ENCODE measurements at regions not wholly inside any gene's neighbourhood (a gene's known extent, or its start where the extent isn't known, plus 50 kb on each side); places are given as distances from the start of the nearest gene placed in this dataset.
"Not testable (repeated sequence)": the region's sequence is repeated elsewhere in the genome, so short reads cannot be mapped to it uniquely, and the experiment has no call there.

DNA sequence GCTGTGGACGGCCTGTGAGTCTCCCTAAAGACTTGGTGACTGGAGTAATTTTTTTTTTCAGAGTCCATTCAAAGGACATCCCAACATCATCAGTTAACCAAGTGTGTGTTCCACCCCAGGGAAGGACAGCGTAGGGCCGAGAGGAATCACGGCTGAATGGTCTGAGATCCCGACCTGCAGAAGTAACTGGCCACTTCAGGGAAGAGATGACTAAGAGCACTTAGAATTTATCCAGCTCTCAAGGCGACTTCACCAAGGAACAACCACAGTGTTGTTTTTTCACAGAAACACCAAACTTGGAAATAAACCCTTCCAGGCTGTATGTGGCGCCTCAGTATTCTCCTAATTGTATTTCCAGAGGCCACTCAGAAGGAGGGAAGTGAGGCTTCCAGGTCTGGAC, 231.6 kb downstream of the FNDC1 start:
- DNase-seq (ENCODE audit: low spot score) = no peak

DNA sequence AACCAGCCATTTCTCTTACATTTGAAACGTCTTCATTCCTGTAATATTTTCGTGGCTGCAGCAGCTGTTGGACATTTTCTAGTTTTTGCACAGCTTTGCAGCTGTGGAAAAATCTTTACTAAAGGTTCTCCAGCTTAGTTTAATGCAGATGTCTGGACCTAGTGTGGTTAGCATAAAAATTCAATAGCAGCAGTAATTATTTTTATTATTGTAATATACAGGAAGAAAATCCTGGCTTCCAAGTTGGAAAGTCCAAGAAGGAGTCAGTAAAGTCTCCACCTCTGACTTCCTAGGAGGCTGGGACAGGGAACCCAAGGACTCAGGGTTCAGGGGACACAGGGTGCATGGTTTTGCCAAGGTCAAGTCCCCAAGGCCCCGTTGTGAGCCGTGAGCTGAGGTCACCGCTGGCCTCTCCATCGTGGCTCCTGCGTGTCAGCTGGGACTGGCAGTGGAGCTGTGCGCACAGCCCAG, 230.6 kb downstream of the FNDC1 start:
- DNase-seq (ENCODE audit: low spot score) = no peak

DNA sequence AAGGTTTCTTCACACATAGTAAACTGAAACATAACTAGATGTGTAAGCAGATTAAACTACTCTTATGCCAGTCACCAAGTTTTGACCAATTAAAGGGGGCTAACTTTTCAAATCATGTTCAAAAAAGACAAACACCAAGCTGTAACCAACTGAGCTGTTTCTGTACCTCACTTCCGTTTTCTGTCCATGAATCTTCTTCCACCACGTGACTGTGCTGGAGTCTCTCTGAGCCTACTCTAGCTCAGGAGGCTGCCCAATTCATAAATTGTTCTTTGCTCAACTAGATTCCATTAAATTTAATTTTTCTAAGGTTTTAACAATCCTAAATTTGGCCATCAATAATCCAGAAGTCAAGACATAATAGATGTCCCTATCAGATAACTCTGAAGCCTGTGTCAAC, 229.4 kb downstream of the FNDC1 start:
- peak; percentile 12 for DNase-seq (ENCODE audit: low spot score)

DNA sequence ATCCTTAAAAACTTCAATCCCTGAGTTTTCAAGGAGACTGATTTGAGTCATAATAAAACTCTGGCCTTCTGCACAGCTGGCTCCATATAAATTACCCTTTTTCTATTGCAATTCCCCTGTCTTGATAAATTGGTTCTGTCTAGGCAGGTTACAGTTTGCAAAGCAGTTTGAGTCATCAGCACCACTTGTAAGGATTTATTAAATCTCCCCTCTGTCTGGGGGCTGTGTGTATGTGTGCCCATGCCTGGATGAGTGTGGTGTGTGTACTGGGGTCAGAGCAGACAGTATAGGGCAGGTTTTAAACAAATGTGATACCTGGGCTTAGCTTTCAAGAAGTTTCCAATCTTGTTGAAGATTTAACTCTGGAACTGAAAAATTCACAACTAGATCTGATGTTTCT, 228.6 kb downstream of the FNDC1 start:
- no peak for DNase-seq (ENCODE audit: low spot score)

DNA sequence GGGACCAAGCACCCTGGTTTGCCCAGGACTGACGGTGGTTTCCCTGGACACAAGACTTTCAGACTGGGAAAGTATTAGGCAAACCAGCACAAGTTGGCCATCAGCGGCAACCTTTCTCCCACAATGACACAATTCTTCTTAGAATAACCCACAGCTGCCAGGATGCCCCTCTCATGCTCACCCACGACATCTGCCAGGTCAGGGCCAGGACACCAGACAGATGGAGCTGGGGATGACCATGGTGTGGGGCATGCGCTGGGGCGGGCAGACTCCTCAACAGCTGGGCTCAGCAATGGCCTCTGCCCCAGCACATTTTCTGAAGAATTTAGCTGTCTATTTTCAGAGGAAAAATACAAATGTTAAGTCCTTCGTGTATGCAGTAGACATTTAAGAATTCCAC, 226.4 kb downstream of the FNDC1 start:
- no peak for DNase-seq (ENCODE audit: low spot score)

DNA sequence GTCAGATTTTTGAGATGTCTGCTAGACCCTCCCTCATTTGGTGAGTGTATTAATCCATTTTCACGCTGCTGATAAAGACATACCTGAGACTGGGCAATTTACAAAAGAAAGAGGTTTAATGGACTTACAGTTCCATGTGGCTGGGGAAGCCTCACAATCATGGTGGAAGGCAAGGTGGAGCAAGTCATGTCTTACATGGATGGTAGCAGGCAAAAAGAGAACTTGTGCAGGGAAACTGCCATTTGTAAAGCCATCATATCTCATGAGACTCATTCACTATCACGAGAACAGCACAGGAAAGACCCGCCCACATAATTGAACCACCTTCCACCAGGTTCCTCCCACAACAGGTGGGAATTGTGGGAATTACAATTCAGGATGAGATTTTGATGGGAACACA, 223.5 kb downstream of the FNDC1 start:
- DNase-seq (ENCODE audit: low spot score) = not testable (repeated sequence)

DNA sequence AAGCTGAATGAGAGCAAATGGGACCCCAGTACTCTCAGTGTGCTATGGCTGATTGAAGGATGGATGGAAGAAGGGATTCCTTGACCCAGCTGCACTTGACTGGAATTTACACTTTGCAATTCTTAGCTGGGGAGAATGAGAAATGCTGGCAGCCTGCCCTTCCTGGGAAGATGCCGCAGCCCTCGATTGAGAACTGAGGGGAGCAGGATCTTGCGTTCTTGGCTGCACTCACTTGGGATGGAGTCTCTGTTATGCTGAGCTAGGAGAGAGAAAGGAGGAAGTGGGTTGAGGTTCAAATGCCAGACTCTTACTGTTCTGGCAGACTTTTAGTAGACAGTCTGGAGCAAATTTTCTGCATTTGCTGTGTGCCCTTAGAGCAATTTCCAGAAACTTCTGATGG, 221.2 kb downstream of the FNDC1 start:
- no peak for DNase-seq (ENCODE audit: low spot score)

DNA sequence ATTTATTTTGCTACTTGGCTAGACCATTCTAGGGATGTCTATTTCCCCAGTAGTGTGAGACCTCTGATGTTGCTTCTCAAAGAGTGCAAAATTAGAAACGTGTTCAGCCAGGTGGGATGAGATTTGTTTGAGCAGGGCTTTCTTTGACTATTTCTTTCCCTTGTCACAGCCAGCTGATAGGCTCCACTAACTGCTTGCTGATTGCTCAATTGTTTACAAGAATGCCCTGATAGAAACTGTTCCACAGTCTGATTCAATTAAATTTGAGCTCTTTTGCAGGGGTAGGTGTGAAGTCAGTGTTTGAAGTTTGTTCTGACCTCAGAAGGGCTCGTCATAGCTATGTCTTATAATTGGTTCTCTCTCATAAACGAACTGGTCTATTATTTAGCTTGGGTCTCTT, 220.5 kb downstream of the FNDC1 start:
- DNase-seq (ENCODE audit: low spot score) = no peak

DNA sequence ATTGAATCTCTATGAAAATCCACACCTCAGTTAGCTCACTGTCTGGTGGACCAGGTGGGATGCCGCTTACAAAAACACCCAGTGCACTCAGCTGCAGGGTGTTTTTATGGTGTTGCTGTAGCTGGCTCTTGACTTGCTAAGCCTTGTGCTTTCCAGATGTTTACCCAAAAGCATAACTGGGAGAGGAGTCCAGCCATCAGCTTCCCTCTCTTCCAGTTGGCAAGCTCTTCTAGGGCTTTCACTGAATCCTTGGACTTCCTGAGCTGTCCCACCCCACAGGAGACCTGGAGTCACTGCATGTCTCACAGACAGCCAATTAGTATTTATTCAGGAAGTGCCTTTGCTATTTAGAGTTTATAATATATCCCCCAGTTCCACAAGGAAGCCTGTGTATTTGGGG, 210.9 kb downstream of the FNDC1 start:
- DNase-seq (ENCODE audit: low spot score) = no peak

DNA sequence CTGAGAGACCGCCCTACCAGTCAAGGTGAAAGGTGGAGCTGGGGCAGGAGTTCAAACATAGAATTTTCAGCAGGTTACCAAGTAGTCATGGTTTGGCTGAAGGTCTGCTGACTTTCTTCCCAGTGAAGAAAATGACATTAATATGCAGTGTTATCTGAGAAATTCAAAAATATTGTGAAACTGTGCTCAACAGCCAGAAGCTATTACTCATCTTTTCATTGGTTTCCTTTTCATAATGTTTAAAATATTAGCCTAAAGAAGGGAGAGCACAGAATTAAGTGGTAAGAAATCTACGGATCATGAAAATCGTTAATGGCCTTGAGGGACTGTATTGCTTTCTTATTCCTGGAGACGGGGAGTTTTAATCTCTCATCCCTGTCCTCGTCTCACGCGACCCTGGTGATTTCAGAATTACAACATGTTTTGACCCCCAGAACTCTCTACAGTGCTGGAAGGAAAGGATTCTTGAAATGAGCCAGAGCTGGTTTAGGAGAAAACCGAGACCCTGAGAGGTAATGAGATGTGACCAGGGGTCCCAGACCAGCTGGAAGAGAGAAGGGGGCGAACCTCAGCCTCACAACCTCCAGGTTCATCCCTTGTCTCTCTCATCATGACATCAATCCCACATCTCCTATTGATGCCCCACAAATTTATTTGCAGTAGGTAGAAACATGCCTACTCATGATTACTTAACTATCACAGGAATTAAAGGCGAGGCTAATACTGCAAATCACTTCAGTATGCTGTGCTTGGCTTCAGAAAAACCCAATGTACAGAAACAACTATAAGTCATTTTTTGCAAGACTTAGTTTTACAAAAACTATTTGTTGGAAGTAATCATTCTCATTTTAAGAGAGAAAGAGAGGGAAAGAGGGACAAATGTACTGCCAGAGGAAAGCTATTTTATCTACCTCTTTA, 209.5 kb downstream of the FNDC1 start:
- DNase-seq (ENCODE audit: low spot score) = no peak

DNA sequence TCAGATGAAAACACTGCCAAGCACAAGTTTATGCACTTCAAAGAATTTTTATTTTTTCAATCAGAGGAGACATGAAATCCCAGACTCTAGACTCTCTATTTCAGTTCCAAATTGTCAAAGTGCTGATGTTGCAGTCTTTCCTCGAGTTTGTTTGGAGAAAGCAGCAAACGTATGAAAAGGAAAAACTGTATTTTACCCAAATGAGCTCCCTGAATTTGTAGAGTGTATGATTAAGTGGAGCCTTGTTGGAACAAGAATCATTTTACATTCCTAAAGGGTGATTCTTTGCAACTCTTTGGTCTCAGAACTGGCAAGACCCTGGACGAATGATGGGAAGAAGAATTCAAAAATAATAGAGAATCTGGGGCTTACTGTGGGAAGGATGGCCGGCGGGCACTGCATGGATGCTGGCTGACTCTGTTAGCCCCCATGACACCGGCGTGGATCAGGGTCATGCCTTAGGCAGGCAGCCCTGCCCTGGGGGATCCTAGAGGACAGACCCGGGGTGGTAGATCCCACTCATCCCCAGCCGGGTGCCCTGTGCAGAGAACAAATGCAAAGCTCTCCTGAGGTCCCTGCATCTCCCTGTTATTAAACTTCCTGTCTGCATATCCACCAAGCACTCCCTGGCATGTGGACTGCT, 207.4 kb downstream of the FNDC1 start:
- DNase-seq (ENCODE audit: low spot score) = no peak

DNA sequence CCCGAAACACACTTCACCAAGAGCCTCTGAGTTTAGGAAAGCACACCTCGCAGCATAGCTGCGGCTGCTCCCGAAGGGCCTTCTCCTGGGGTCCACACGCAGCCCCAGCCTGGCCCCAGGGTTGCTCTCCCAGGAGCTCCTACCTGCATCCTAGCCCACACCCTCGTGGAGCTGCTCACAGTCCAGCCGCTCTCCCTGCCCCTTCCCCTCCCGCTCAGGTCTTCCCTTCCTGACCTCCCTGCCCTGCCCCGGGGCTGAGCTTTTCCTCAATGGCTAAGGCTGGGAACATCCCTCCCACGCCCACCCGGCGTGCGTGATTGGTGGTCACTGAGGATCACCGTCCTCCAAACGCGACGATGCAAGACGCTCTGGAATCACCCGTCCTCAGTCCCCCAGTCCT, 205.8 kb downstream of the FNDC1 start:
- no peak for DNase-seq (ENCODE audit: low spot score)

DNA sequence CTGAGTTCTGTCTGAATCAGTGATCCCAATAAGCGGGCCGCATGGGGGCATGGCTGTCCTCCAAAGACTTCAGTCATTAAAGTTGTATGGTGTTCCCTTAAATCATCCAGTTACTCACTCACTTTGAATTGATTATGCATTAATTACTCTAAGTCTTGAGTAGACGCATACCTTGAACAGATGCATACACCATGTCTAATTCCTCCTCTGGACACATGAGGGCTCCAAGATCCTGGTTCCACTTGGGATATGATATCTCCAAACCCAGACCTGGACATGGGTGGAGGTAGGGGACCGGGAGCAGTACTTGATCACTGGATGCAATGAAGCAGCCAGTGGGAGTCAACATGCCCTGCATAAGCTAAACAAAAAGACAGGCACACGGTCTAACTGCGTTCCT, 204.5 kb downstream of the FNDC1 start:
- no peak for DNase-seq (ENCODE audit: low spot score)

DNA sequence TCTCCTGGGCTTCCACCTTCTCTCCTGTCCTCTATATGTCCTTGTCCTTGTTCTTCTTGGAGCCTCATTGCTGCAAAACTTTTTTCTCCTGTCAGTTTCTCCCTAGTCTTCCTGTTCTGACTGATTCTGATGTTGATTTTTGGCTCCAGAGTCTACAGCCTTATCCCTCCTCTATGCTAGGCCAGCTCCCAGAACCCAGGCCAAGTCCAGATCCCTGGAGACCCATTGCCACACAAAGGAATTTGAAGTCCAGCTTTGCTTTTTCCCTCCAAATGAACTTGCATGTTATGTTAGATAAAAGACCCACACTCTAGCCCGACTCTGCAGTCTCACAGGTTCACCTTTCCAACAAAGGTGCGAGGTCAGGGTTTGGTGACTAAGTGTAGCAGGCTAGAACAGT, 203.1 kb downstream of the FNDC1 start:
- no peak for DNase-seq (ENCODE audit: low spot score)

DNA sequence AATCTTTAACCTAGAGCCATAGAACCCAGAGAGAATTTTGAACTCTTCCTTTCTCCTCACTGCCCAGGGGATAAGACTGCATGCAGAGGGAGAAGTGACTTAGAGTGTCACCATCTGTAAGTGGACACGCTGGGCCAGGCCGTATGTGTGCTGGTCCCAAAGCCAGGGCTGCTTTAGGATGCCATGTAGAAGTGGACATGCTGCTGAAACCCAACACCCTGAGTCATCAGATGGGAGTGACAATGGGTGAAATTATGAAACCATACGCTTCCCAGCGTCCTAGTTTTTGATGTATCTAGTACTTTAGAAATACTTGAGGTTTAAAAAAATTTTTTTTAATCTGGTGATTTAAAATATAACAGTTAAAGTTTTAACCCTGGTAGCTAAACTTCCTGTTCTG, 191.1 kb downstream of the FNDC1 start:
- no peak for DNase-seq (ENCODE audit: low spot score)

DNA sequence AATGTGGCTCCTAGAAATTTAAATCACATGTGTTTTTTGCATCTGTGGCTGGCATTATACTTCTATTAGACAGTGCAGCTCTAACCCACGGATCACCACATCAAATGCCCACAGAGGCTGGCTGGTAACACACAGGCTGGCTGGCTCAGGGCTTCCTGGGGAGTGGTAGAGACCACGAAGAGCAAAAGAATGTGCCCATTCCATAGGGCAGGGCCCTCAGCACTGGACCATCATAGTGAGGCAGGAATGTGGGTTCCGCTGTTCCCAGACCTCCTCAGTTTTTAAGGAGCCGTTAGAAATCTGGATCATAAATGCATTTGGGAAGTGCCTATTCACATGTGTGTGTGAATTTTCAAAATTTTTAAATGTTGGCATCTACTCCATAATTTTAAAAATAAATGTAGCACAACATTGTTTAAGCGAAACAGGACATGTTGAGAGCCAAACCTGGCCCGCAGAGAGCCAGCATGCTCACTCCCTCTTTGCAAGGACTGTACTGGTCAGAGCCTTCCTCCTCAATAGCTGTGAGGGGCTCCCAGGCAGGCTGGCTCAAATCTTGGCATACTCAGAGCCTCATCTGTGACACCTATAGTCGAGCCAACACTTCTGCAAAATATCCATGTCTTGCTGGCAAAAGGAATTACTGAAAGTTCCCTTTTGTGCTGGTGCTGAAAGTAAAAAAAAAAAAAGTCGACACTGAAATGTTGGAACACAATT, 190.5 kb downstream of the FNDC1 start:
- no peak for DNase-seq (ENCODE audit: low spot score)

DNA sequence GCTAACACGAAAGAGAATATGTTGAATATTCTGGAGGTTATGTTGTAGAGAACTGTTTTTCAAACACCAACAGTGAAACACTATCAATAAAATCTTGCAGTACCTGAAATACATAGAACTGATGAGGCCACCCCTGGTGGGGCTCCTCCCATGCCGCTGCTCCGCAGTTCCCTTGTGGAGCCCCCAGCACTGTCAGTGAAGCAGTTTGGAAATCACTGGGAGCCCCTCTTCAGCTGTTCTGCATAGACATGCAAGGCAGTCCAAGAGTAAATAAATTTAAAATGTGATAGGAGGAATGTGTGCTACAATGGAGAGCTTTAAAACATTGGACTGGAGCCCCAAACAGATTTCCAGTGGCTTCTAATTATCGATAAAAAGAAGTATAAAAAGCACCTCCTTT, 189.4 kb downstream of the FNDC1 start:
- DNase-seq (ENCODE audit: low spot score) = no peak

DNA sequence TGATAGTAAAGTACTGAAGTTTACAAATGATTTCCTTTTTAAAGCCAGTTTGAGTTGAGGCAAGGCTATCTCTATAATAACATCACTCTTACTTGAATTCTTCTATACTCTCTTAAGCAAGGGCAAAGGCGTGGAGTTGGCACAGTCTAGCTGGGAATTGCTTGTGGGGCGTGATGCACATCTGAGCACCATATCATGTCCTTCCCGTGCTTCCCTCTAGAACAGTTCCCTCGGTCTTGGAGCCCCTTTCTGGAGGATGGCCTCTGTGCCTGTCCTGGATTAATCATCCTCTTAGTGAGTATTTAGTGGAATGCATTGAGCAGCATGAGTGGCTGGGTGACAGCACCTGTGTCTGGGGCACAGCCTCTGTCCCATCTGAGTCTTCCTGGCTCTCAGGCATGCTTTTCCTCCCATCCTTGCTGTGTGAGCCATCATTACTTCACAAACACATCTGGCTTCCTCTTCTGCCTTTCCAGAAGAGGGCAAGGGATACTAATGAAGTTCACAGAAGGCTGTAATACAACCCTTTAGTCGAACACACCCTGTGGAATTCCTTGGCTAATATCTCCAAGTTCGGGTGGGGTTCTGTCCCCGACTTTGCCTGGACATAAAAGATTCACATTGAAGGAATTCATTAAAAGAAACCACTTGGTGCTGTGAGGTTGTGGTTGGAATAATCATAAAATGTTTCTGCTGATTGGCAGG, 188.2 kb downstream of the FNDC1 start:
- DNase-seq (ENCODE audit: low spot score) = no peak

DNA sequence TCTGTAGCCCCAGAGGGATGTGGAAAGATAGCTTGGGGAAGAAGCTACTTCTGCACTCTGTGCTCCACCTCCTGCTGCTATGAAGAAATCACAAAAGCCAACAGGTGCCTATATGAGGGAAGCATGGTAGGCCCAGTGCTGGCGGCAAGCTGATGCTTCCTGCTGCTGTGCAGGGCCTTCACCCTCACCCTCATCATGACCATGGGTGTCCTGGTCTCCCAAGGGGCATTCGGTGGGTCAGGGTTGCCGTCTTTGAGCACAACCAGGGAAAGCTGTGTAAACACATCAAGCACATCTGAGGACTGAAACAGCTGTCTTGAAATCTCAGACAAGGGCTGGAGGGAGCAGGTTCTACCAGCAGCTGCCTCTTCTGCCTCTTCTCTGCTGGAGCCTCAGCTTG, 184.0 kb downstream of the FNDC1 start:
- no peak for DNase-seq (ENCODE audit: low spot score)

DNA sequence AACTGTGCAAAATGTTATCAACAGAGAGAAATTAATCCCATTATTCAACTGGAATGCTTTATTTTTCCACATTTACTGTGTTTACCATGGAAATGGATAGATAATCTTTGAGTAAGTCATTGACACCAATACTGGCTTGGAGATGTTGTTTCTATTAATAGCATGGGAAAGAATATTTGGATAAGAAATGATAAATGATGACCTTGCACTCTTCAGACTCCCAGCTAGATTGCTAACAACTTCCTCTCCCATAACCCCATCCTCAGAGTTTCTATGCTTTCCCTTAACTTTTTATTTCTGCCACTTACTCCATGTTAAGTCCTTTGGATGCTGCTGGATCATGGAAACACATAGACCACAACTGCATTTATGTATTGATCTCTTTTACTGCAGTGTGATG, 182.5 kb downstream of the FNDC1 start:
- no peak for DNase-seq (ENCODE audit: low spot score)

DNA sequence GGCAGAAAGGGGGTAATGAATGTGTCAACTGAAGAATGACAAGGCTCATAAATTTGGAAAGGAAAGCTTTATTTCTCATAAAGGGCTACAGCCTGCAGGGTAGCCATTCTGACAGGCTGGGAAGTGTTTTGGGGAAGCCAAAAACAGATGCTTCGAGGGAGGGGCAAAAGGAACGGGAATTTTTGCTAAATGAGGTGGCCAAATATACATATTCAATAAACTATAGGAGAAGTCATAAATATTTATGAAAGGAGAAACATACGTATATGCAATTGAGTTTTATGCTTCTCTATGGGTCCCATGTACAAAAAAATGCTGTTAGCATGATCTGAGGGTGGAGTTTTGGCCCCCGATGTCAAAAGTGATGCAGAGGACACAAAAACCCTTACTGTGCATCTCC, 180.7 kb downstream of the FNDC1 start:
- DNase-seq (ENCODE audit: low spot score) = no peak

DNA sequence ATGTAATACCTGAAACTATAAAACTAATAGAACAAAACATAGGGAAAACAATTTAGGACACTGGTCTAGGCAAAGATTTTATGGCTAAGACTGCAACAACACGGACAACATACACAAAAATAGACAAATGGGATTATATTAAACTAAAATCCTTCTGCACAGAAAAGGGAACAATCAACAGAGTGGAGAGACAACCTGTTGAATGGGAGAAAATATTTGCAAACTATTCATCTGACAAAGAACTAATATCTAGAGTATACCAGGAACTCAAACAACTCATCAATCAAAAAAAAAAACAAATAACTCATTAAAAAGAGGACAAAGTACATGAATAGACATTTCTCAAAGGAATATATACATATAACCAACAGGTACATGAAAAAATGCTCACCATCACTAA, 174.5 kb downstream of the FNDC1 start:
- DNase-seq (ENCODE audit: low spot score) = no peak

Measured in NAMALWA (cell line).